ENCODE measurements at regions not wholly inside any gene's neighbourhood (a gene's known extent, or its start where the extent isn't known, plus 50 kb on each side); places are given as distances from the start of the nearest gene placed in this dataset.

DNA sequence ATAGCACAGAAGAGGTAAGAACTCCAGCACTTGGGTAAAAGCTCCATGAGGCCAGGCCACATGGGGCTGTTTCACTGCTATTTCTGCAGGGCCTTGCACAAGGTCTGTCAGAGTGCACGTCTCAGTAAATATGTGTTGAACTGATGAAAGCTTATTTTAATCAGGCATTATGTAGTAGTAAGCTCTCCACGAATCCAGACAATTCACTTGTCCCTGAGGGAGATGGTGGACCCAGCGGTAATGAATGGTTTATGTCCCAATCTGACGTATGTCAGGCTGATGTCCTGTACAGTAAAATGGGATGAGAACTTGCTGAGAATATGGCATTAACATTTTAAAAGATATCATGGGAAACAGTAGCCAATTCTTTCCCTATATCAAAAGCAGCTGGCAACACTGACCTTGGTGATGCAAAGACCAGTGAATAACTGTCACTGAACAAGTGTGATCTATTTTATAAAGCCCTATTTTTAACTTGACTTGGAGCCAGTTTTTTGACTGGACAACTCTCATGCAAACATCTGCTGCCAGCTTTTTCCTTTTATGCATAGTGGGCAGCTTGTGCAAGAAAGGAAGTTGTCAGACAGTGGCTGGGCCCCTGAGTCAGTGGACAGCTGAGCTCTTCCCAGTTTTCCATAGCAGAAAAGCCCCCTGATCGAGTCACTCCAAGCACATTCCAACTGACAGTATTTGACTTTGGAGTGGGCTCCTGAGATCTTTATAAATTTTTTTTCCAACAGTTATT is 519.8 kb upstream of the MDFIC2 start:
- DNase-seq (ENCODE audit: low spot score) = no peak
- CTCF ChIA-PET = no interaction called here
- H3K27ac ChIP-seq = no peak overlapping the region
- no peak for TF ChIP-seq CTCF (conservative IDR thresholded peaks at IDR 0.05; ENCODE audit: low read depth)
- POLR2A ChIA-PET (ENCODE audit: low non-redundant PET) = no interaction called here

- DNase-seq (ENCODE audit: low spot score) = no peak
- no peak for TF ChIP-seq CTCF (conservative IDR thresholded peaks at IDR 0.05; ENCODE audit: low read depth)
- POLR2A ChIA-PET (ENCODE audit: low non-redundant PET) = no interaction called here
- CTCF ChIA-PET = no interaction called here
- H3K27ac ChIP-seq = no peak overlapping the region
Measured at GRCh38 chr3:70829092-70829491, 516.7 kb upstream of the MDFIC2 start.

DNA sequence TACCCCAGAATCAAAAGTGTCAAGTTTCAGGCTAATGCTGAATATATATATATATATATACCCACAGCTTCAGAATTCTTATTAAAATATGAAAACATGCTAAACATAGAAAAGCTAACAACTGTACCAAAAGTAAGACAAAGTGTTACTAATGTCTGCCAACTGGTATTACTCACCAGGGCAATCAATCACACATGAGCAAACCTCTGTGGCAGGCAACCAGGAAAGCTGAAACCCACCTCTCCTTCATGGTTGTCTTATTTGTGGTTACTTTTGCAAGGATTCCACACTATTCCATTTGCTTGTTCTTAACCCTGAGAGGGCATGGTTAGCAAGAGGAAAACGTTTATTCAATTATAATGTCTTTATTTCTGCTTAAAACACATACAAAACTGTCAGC is 512.3 kb upstream of the MDFIC2 start:
- ChIA-PET POLR2A (ENCODE audit: low non-redundant PET) (no interaction called here), CTCF (no interaction called here)
- no peak overlapping the region for H3K27ac ChIP-seq
- DNase-seq (ENCODE audit: low spot score) = peak; percentile 67
- no peak for TF ChIP-seq CTCF (conservative IDR thresholded peaks at IDR 0.05; ENCODE audit: low read depth)

GRCh38 chr3:70824078-70824477 is 511.6 kb upstream of the MDFIC2 start:
- ChIA-PET POLR2A (ENCODE audit: low non-redundant PET) (no interaction called here), CTCF (no interaction called here)
- H3K27ac ChIP-seq = no peak overlapping the region
- DNase-seq (ENCODE audit: low spot score) = no peak
- no peak for TF ChIP-seq CTCF (conservative IDR thresholded peaks at IDR 0.05; ENCODE audit: low read depth)

DNA sequence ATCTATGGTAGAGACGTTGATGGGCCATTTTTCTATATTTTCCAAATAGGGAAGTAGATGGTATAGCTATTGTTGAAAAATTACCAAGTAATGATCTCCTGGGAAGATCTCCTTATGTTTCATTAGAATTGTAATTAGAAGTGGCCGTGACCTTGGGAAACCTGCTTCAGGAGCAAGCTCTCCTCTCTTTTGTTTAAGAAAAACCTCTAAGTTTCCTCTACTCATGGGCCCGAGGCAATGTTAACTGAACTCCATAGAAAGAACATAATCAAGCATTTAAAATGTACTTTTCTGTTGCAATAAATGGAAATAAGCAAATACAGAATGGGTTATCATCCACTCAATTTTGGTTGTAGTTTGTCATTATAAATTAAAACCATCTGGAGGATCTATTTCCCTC is 511.2 kb upstream of the MDFIC2 start:
- ChIA-PET CTCF (no interaction called here), POLR2A (ENCODE audit: low non-redundant PET) (no interaction called here)
- no peak for TF ChIP-seq CTCF (conservative IDR thresholded peaks at IDR 0.05; ENCODE audit: low read depth)
- no peak for DNase-seq (ENCODE audit: low spot score)
- no peak overlapping the region for H3K27ac ChIP-seq

DNA sequence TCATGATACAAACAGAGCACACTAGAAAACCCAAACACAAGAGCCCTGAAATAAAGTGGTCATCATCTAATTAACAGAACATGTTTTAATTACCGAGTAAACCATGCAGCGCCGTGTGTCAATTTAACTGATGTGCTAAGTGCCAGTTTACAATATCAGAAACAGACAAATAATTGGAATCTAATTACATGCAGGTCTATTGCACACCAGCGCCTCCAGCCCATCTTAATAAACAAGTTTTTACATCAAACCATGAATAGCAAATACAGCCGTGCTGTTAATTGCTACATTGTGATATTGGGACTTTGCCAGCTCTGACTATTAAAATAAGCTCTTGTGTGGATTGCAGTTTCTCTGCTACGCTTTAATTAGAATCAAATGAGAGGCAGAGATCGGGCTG is 510.2 kb upstream of the MDFIC2 start:
- POLR2A ChIA-PET (ENCODE audit: low non-redundant PET) = no interaction called here
- no peak for TF ChIP-seq CTCF (conservative IDR thresholded peaks at IDR 0.05; ENCODE audit: low read depth)
- CTCF ChIA-PET = no interaction called here
- DNase-seq (ENCODE audit: low spot score) = no peak
- H3K27ac ChIP-seq = no peak overlapping the region

All from RWPE1 (cell line).